ENCODE measurements at regions not wholly inside any gene's neighbourhood (a gene's known extent, or its start where the extent isn't known, plus 50 kb on each side); places are given as distances from the start of the nearest gene placed in this dataset.

- no peak for DNase-seq (ENCODE audit: low read depth, low spot score)
Measured at GRCh38 chr12:126570566-126570965, 1505.3 kb downstream of the AACS start.

- no peak for DNase-seq (ENCODE audit: low read depth, low spot score)
Measured at GRCh38 chr12:126572170-126572569, 1506.9 kb downstream of the AACS start.

DNA sequence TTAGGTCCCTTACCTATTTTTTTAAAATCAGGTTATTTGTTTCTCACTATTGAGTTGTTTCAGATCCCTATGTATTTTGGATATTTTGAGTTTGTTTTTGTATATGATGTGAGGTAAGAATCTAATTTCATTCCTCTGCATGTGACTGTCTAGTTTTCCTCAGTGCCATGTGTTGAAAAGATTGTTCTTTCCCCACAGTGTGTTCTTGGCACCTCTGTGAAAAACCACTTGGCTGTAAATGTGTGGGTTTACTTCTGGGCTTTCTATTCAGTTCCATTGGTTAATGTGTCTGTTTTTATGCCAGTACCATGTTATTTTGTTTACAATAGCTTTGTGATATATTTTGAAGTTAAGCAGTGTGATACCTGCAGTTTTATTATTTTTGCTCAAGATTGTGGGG, 1516.4 kb downstream of the AACS start:
- no peak for DNase-seq (ENCODE audit: low read depth, low spot score)

DNA sequence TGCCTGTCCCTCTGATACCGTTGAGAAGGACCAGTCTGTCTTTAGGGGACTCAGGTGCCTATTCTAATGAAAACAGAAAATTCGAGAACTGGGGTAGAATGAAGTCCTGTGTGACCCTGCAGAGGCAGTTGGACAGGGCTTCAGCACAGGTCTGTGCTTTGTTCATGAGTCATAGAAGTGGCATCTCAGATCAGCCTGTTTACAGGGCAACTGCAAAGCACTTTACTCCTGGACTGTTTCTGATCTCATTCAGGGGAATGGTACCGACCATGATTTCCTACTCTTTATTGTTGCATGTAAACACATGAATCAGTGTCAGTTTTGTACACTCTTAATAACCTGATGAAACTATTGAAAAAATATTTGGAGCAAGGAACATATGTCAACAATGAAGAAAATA, 1517.0 kb downstream of the AACS start:
- no peak for DNase-seq (ENCODE audit: low read depth, low spot score)

DNA sequence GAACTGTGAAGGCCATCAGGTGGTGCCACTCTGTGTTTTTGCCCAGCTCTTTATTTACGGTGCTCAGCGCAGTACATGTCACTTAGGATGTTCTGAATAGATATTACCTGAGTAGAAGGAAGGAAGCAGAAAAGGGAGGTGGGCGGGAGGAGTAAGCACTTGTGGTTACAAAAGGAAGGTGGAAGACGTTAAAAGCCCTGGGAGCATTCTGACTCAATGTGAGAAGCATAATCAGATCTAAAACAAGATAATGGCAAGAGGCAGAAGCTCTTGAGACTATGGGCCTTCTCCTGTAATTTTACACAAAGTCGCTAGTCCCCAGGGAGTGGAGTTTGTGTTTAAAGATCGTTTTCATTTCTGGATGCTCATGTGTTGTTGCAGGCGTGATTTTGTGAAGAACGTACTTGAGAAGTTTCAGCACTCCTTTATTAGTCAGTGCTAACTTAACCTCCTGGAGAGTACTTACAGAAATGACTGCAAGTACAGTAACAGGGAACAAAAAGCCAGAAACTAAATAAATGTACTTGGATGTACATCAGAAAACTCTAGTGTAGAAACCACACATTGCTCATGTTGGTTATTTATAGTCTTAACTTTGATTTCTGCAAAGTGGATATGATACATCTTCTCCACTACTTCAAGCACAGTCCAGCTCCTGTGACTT, 1523.5 kb downstream of the AACS start:
- DNase-seq (ENCODE audit: low read depth, low spot score) = no peak

DNA sequence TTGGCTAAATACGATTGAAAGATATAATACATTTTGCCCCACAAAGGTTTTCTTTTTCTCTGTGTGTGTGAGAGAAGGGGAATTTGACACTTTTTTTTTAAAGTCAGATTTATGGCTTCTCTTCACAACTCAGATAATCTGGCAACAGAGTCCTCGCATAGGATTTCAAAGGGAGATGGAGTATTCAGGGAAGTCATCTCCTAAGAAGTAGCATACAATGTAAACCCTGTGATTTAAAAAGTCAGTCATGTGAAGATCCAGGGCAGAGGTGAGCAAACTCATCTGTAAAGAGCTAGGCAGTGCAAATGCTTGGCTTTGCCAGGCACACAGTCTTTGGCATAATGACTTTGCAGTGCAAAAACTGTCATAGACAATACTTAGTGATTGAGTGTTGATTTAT, 1526.3 kb downstream of the AACS start:
- no peak for DNase-seq (ENCODE audit: low read depth, low spot score)

DNA sequence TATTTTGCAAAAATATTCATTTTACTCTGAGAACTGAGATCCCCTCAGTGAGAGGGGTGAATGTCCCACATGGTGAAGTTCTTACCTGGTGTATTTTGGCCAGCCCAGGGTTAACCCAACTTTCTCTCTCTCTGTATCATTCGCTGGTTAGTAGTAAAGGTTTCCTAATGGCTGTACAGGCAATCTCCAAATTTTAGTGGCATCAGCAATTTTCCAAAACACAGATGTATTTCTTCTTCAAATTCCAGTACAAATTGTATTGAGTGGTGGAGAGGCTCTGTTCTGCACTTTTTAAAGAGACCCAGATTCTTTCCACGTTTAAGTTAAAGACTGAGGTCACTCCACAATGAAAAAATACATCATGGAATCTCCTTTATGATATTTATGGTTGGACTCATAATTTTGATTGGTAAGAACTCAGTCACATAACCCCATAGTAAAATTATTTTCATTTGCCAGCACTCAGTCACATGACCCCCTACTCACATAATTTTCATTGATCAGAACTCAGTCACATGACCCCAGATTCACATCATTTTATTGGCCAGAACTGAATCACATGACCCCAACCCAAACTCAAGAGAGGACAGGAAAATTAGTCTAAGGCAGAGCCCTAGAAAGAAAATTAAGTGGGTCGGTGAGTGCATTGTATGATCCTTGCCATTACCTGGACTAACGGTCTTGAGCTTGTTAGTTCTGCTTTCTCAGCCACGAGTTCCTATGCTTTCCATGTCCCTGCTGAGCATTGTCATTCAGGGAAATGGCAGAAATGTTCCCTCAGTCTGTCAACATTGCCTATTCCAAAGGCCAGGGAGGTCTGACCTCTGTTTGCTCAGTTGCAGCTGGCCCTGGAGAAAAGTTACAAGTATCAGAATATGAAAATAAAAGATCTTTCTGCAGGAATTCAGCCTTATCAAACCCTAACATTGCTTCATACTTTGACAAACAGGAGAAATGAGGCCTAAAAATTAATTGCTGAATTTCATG, 1536.2 kb downstream of the AACS start:
- no peak for DNase-seq (ENCODE audit: low read depth, low spot score)

DNA sequence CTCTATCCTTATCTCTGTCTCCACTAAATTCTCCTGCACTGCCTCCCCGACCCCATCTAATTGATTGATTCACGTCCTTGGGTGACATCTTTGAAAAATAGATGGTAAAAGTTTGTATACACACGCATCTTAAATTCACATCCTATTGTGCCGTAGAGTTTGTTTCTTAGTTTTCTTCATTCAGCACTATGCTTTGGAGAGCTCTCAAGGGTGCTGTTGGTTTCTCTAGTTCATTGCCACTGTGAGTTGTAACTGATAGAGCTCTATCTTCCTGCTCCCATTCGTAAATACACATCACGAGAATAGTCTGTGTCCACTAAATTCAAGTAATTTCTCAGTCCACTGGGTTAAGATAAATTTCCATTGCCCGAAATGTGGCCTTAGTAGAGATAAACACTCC, 1537.4 kb downstream of the AACS start:
- no peak for DNase-seq (ENCODE audit: low read depth, low spot score)

DNA sequence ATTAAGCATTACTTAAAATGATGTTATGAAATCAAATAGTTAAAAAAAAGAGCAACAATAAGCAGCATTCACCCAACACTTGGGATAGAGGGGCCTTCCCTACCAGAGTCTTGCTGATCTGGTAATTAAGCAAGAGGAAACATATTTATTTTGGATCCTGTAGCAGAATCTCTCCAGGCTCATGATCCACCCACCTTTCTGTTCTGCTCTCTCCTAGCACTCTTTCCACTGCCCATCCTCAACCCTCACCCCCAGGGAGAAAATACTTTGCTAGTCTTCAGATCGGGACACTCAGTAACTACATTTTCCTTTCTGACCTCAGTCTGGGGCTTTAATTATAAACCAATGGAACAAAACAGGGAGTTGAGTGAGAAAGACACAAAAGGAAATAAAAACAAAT, 1541.9 kb downstream of the AACS start:
- DNase-seq (ENCODE audit: low read depth, low spot score) = no peak

- no peak for DNase-seq (ENCODE audit: low read depth, low spot score)
Measured at GRCh38 chr12:126607867-126608266, 1542.6 kb downstream of the AACS start.

DNA sequence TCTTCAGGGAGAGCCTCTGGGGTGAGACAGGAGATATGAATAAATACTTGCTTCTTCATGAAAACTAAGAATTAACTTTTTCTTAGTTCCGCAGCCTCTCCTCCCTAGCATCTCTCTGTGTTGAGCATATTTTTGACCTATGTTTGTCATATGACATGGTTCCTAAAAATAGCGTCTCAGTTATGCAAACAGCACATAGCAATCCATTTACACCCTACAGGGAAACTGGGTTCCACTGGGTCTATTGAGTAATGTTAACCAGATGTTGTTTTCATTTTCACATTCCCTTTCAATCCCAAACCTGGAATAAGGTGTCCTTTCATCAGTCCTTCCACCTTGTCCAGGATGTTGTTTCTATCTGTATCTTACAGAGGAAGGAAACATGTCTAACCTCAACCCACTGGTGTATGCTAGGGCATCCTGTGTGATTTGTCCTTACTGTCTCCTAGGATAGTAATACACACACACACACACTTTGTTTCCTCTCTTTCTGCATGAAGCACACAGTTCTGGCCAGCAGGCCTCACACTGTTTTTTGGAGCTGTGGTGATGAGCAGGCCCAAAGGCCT, 1543.5 kb downstream of the AACS start:
- no peak for DNase-seq (ENCODE audit: low read depth, low spot score)

- DNase-seq (ENCODE audit: low read depth, low spot score) = no peak
Measured at GRCh38 chr12:126616441-126616840, 1551.2 kb downstream of the AACS start.

GRCh38 chr12:126617312-126617711, 1552.1 kb downstream of the AACS start:
- DNase-seq (ENCODE audit: low read depth, low spot score) = no peak

GRCh38 chr12:126627596-126627995, 1562.4 kb downstream of the AACS start:
- no peak for DNase-seq (ENCODE audit: low read depth, low spot score)

- no peak for DNase-seq (ENCODE audit: low read depth, low spot score)
Measured at GRCh38 chr12:126636821-126637220, 1571.6 kb downstream of the AACS start.

DNA sequence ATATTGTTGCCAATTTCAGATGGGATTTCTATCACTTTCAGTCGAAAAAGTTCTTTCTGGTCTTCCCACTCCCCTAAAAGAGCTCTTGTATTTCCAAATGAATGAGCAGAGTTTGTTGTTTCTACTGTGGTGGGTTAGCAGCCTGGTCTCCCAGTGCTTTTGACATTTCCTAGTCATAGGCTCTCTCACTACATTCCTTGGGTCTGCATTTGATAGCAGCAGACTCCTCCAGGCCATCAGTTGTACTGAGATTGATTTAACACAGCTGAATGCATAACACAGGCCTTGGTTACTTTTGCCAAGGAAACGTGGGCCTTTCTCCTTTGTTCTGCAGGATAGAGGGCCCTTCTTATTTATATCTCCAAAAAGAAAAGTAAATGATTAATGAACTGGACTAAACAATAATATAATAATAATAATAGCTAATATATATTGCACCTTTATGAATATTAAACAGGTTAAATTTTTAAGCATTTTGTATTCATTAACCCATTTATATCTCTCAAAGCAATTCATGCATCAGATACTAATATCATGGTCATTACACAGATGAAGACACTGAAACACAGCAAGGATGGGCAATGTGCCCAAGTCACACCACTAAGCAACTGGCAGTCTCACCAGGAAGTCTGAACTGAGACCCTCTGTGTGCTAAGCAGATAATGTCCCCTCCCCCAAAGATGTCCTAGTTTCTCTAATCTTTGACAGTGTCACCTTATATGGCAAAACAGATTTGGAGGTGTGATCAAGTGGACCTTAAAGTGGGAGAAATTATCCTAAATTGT, 1579.2 kb downstream of the AACS start:
- no peak for DNase-seq (ENCODE audit: low read depth, low spot score)

DNA sequence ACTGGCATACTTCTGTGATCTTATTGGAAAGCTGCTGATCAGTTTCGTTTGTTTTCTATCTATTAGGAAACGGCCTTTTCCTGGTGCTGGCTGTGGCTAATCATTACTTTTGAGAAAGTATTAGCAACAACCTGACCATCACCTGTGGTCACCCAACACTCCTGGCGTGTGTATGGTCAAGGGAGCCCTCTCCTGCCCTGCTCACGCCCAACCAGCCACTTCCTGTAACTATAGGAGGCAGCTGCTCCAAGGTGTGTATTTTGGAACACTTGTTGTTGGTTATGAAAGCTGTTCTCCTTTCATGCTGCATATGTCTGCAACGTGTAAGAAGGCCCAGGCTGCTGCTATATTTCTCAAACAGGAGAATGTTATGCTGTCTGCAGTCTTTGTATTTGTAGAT, 1582.8 kb downstream of the AACS start:
- no peak for DNase-seq (ENCODE audit: low read depth, low spot score)

- DNase-seq (ENCODE audit: low read depth, low spot score) = no peak
Measured at GRCh38 chr12:126651133-126651532, 1585.9 kb downstream of the AACS start.

- no peak for DNase-seq (ENCODE audit: low read depth, low spot score)
Measured at GRCh38 chr12:126663304-126664094, 1598.3 kb downstream of the AACS start.

DNA sequence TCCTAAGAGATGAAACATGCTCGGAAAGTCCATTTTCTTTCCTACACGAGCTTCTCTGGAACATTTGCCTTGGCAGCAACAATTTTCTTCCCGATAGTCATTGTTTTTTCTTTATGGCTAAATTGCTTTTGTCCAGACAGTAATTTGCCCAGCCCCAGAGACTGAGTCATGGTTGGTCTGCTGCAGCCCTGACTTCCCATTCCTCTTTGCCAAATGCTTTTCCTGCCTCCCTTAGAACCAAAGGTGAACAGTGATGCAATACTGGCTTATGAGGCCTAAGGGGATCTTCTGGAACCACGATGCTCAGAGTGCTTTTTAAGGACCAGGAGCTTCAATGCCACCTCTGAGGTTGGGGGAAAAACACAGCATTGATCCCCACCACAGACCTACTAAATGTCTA, 1599.6 kb upstream of the TMEM132C start:
- no peak for DNase-seq (ENCODE audit: low read depth, low spot score)

DNA sequence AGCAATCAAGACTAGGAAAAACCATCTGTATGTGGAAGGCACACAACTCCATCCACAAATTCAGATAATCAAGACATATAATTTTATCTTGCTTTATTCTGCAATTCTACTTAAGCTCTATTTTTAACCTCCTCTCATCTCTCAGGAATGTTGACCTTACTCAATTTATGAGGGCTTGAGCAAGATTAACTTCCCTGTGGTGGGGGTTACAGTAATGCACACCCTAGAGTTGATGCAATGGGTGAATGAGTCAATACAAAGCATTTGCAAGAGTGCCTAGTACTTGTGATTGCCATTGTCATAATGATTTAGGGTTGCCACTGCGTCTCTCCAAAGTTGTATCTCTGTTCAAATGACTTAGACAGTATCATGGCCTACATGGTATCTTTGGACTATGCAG, 1598.4 kb upstream of the TMEM132C start:
- no peak for DNase-seq (ENCODE audit: low read depth, low spot score)
